ENCODE measurements at regions not wholly inside any gene's neighbourhood (a gene's known extent, or its start where the extent isn't known, plus 50 kb on each side); places are given as distances from the start of the nearest gene placed in this dataset.

- no peak for TF ChIP-seq EZH2 (IDR thresholded peaks at IDR 0.05; ENCODE audit: low read length, missing control alignments)
- TF ChIP-seq CTCF (conservative IDR thresholded peaks at IDR 0.05 in 1 of 2, IDR thresholded peaks at IDR 0.05 in 1 of 2; ENCODE audit: low read depth in 1 of 2, low read length in 2 of 2): no peak
Measured at GRCh38 chr6:78583079-78583478, 284.3 kb upstream of the IRAK1BP1 start.

Data from fibroblast of lung (primary cell).